Kidney epithelial cell (primary cell): ENCODE measurements at regions not wholly inside any gene's neighbourhood (a gene's known extent, or its start where the extent isn't known, plus 50 kb on each side); places are given as distances from the start of the nearest gene placed in this dataset.

Experiments
- DNase-seq: peaks from one replicate; pipeline ENCODE4 v3.0.0-alpha.2; 2010; ENCODE audit warnings: low read depth
- H3K27me3 ChIP-seq: 2 replicates; pipeline ENCODE4 v1.6.0; 2011; ENCODE audit warnings: low read length; ENCODE audit not compliant: control insufficient read depth, insufficient read depth
- H3K36me3 ChIP-seq: 2 replicates; pipeline ENCODE4 v1.5.1; 2011; ENCODE audit warnings: low read length; ENCODE audit not compliant: control insufficient read depth, insufficient read depth
- H3K4me3 ChIP-seq: 2 replicates; pipeline ENCODE4 v1.5.1; 2011; ENCODE audit warnings: low read depth, mild to moderate bottlenecking, control low read depth, low read length
- TF ChIP-seq, protein P1 (sequence below): IDR thresholded peaks from 2 replicates; pipeline ENCODE4 v1.5.1; 2011; ENCODE audit warnings: mild to moderate bottlenecking, moderate library complexity, low read length, control low read depth, inconsistent platforms; ENCODE audit not compliant: insufficient read depth, poor library complexity, severe bottlenecking

DNA sequence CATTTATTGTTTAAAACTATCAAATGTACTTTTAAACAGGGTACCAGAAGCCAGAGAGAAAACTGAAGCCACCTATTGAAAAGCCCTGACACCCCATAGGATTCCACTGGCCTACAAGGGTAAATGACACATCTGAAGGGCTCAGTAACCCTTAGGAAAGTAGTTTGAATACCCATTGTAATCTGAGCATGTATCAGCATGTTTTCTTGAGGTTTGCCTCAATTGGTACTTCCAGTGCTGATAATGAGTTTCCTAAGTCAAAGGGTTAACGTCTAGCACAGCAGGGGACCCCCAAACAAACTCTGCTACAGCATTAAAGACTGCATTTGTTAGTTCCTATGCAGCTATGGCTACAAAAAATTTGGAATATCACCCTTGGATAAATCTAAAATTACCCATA lies 657.1 kb downstream of the NR2F1-AS1 start:
- DNase-seq = no peak
- H3K27me3 ChIP-seq = no peaks in the 10 kb centered on the region
- TF ChIP-seq, protein P1, sequence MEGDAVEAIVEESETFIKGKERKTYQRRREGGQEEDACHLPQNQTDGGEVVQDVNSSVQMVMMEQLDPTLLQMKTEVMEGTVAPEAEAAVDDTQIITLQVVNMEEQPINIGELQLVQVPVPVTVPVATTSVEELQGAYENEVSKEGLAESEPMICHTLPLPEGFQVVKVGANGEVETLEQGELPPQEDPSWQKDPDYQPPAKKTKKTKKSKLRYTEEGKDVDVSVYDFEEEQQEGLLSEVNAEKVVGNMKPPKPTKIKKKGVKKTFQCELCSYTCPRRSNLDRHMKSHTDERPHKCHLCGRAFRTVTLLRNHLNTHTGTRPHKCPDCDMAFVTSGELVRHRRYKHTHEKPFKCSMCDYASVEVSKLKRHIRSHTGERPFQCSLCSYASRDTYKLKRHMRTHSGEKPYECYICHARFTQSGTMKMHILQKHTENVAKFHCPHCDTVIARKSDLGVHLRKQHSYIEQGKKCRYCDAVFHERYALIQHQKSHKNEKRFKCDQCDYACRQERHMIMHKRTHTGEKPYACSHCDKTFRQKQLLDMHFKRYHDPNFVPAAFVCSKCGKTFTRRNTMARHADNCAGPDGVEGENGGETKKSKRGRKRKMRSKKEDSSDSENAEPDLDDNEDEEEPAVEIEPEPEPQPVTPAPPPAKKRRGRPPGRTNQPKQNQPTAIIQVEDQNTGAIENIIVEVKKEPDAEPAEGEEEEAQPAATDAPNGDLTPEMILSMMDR = no peak
- H3K36me3 ChIP-seq = no peaks in the 10 kb centered on the region
- H3K4me3 ChIP-seq = no peak overlapping the region

DNA sequence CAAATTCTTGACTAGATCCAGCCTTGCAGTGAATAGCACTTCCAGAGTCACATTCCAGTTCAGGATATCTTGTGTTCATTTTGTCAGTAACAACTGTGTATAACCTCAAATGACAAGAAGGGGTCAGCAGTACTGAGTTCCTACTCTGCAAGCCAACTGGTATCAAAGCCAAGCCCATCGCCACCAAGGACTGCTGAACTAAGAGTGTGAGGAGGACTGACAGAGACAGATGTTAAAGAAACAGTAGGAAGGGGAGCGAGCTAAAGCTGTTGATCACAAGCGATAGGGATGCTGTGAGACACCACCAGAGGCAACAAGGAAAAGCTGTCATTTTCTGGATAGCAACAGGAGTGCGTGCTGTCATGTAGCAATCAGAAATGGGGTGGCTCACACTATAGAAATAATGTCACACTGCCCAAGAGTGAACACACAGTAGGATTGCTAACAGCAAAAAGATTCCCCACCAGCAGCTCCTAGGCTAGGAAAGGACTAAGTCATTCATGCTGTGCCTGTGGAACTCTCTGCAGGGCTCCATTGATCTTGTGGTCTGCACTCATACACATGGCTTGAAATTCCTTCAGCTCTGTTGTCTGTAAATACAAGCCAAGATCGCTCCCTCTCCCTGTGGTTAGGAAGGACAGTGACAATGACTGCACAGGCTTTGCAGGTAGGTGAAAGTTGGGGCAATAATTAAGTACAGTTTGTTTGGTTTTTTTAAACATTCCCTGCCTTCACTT lies 658.6 kb downstream of the NR2F1-AS1 start:
- Histone ChIP-seq H3K4me3 (no peak overlapping the region), H3K27me3 (no peaks in the 10 kb centered on the region), H3K36me3 (no peaks in the 10 kb centered on the region)
- no peak for DNase-seq
- TF ChIP-seq, protein P1 = no peak

DNA sequence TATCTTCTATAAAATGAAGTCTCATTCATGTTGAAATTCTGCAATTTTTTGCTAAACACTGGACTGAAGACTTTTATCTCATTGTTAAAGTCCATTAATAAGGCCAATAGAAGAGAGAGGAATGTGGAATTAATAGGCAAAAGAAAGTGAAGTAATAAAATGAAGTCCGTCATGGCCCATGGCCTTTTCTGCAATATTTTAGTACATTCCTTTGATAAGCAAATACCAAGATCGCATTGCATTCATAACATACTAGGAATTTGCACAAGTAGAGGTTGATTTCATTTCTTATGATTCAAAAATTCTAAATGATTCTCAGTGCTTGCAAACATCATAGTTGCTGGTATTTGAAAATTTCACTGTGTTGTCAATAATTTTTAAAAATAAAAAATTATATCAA lies 664.0 kb downstream of the NR2F1-AS1 start:
- no peaks in the 10 kb centered on the region for H3K27me3 ChIP-seq
- TF ChIP-seq, protein P1 = no peak
- H3K36me3 ChIP-seq = no peaks in the 10 kb centered on the region
- no peak overlapping the region for H3K4me3 ChIP-seq
- DNase-seq = no peak

GRCh38 chr5:92916036-92916435 lies 665.0 kb downstream of the NR2F1-AS1 start:
- TF ChIP-seq, protein P1 = no peak
- DNase-seq = no peak
- H3K36me3 ChIP-seq = no peaks in the 10 kb centered on the region
- H3K27me3 ChIP-seq = no peaks in the 10 kb centered on the region
- H3K4me3 ChIP-seq = no peak overlapping the region

GRCh38 chr5:92912283-92912682 lies 668.7 kb downstream of the NR2F1-AS1 start:
- Histone ChIP-seq H3K36me3 (no peaks in the 10 kb centered on the region), H3K27me3 (no peaks in the 10 kb centered on the region), H3K4me3 (no peak overlapping the region)
- TF ChIP-seq, protein P1 = no peak
- no peak for DNase-seq

- Histone ChIP-seq H3K27me3 (no peaks in the 10 kb centered on the region), H3K36me3 (no peaks in the 10 kb centered on the region), H3K4me3 (no peak overlapping the region)
- no peak for DNase-seq
- TF ChIP-seq, protein P1 = no peak
These were observed 669.2 kb downstream of the NR2F1-AS1 start for GRCh38 chr5:92911851-92912250.
